Endodermal cell (in vitro differentiated cells): ENCODE measurements at regions not wholly inside any gene's neighbourhood (a gene's known extent, or its start where the extent isn't known, plus 50 kb on each side); places are given as distances from the start of the nearest gene placed in this dataset.
"Not testable (repeated sequence)": the region's sequence is repeated elsewhere in the genome, so short reads cannot be mapped to it uniquely, and the experiment has no call there.

ENCODE experiments used
- DNase-seq: peaks from one replicate; pipeline ENCODE4 v3.0.0-alpha.2; 2017
- H3K27ac ChIP-seq: 2 replicates; pipeline ENCODE4 v1.5.1; 2013; ENCODE audit warnings: mild to moderate bottlenecking, low read depth, low read length, moderate library complexity
- H3K27me3 ChIP-seq: 2 replicates; pipeline ENCODE4 v1.6.1; 2013; ENCODE audit warnings: mild to moderate bottlenecking, low read length, moderate library complexity; ENCODE audit not compliant: insufficient read depth, control insufficient read depth, poor library complexity, severe bottlenecking
- H3K36me3 ChIP-seq: 2 replicates; pipeline ENCODE4 v1.7.0; 2013; ENCODE audit warnings: mild to moderate bottlenecking, low read length, moderate library complexity; ENCODE audit not compliant: control insufficient read depth, insufficient read depth
- H3K4me1 ChIP-seq: one replicate; pipeline ENCODE4 v1.7.0; 2013; ENCODE audit warnings: low read length; ENCODE audit not compliant: control insufficient read depth, insufficient read depth
- H3K4me3 ChIP-seq: 2 replicates; pipeline ENCODE4 v1.5.1; 2013; ENCODE audit warnings: mild to moderate bottlenecking, low read length, moderate library complexity
- H3K9ac ChIP-seq: 2 replicates; pipeline ENCODE4 v1.6.1; 2013; ENCODE audit warnings: mild to moderate bottlenecking, low read length, moderate library complexity; ENCODE audit not compliant: poor library complexity, severe bottlenecking; ENCODE audit errors: extremely low read depth
- H3K9me3 ChIP-seq: 2 replicates; pipeline ENCODE4 v1.6.1; 2013; ENCODE audit warnings: mild to moderate bottlenecking, low read length, moderate library complexity; ENCODE audit not compliant: control insufficient read depth
- H3K27ac Mint-ChIP-seq: 2 replicates; pipeline ENCODE4 v1.8.0; 2020; ENCODE audit warnings: mixed read lengths
- H3K27me3 Mint-ChIP-seq: 2 replicates; pipeline ENCODE4 v1.8.0; 2021; ENCODE audit warnings: mild to moderate bottlenecking, mixed read lengths; ENCODE audit not compliant: insufficient read depth
- H3K36me3 Mint-ChIP-seq: 2 replicates; pipeline ENCODE4 v1.8.0; 2020; ENCODE audit warnings: low read depth, mixed read lengths
- H3K4me1 Mint-ChIP-seq: 2 replicates; pipeline ENCODE4 v1.8.0; 2020; ENCODE audit warnings: mixed read lengths
- H3K4me3 Mint-ChIP-seq: 2 replicates; pipeline ENCODE4 v1.8.0; 2020; ENCODE audit warnings: mild to moderate bottlenecking, moderate library complexity, mixed read lengths
- H3K9me3 Mint-ChIP-seq: 2 replicates; pipeline ENCODE4 v1.8.0; 2020; ENCODE audit warnings: mild to moderate bottlenecking, mixed read lengths
- WGBS, 2 experiments: methylation state at CpG; one replicate each; pipeline versions ENCODE4 v1.1.5 to v1.1.7; 2013; ENCODE audit warnings: missing lambda C conversion rate in 2 of 2, mixed read lengths in 1 of 2; ENCODE audit not compliant: insufficient coverage in 1 of 2, insufficient read length in 1 of 2; 5-methylcytosine and 5-hydroxymethylcytosine counted together
- TF ChIP-seq, protein P1 (sequence below): fragments of 200-600 bp; sonication (generic); conservative IDR thresholded peaks from 2 replicates; pipeline ENCODE4 v1.5.0; 2021; ENCODE audit warnings: antibody characterized with exemption, mild to moderate bottlenecking

GRCh38 chr2:114018464-114018863 is 128.6 kb downstream of the ACTR3 start:
- H3K9me3 Mint-ChIP-seq: peaks cover 24% of the 10 kb centered on the region
- not testable (repeated sequence) for H3K4me3 ChIP-seq, H3K9ac ChIP-seq, DNase-seq, H3K4me1 ChIP-seq, H3K9me3 ChIP-seq, H3K27ac Mint-ChIP-seq, H3K4me3 Mint-ChIP-seq, H3K27ac ChIP-seq, H3K36me3 ChIP-seq, H3K4me1 Mint-ChIP-seq, H3K27me3 Mint-ChIP-seq, H3K27me3 ChIP-seq, H3K36me3 Mint-ChIP-seq
- 96 to 100% methylated on average over 1 to 7 of the region's 7 CpGs for WGBS, 2 experiments

GRCh38 chr2:114020668-114021067 is 130.8 kb downstream of the ACTR3 start:
- no peak for DNase-seq
- 50% methylated on average over 2 of the region's 2 CpGs; no CpG with 5 or more reads in 1 of the 2 experiments for whole genome bisulfite sequencing, 2 experiments
- peaks cover 2% of the 10 kb centered on the region for H3K27me3 Mint-ChIP-seq
- TF ChIP-seq, protein P1, sequence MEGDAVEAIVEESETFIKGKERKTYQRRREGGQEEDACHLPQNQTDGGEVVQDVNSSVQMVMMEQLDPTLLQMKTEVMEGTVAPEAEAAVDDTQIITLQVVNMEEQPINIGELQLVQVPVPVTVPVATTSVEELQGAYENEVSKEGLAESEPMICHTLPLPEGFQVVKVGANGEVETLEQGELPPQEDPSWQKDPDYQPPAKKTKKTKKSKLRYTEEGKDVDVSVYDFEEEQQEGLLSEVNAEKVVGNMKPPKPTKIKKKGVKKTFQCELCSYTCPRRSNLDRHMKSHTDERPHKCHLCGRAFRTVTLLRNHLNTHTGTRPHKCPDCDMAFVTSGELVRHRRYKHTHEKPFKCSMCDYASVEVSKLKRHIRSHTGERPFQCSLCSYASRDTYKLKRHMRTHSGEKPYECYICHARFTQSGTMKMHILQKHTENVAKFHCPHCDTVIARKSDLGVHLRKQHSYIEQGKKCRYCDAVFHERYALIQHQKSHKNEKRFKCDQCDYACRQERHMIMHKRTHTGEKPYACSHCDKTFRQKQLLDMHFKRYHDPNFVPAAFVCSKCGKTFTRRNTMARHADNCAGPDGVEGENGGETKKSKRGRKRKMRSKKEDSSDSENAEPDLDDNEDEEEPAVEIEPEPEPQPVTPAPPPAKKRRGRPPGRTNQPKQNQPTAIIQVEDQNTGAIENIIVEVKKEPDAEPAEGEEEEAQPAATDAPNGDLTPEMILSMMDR: no peak
- H3K9me3 Mint-ChIP-seq: peaks cover 24% of the 10 kb centered on the region
- Histone ChIP-seq H3K27ac (no peak overlapping the region), H3K36me3 (no peaks in the 10 kb centered on the region), H3K9me3 (peaks cover 9% of the 10 kb centered on the region), H3K27me3 (peaks cover 25% of the 10 kb centered on the region), H3K4me1 (no peaks in the 10 kb centered on the region), H3K9ac (no peak overlapping the region), H3K4me3 (no peak overlapping the region)
- no peak overlapping the region for H3K4me3 Mint-ChIP-seq
- H3K27ac Mint-ChIP-seq: no peak overlapping the region
- no peaks in the 10 kb centered on the region for H3K36me3 Mint-ChIP-seq
- no peaks in the 10 kb centered on the region for H3K4me1 Mint-ChIP-seq

DNA sequence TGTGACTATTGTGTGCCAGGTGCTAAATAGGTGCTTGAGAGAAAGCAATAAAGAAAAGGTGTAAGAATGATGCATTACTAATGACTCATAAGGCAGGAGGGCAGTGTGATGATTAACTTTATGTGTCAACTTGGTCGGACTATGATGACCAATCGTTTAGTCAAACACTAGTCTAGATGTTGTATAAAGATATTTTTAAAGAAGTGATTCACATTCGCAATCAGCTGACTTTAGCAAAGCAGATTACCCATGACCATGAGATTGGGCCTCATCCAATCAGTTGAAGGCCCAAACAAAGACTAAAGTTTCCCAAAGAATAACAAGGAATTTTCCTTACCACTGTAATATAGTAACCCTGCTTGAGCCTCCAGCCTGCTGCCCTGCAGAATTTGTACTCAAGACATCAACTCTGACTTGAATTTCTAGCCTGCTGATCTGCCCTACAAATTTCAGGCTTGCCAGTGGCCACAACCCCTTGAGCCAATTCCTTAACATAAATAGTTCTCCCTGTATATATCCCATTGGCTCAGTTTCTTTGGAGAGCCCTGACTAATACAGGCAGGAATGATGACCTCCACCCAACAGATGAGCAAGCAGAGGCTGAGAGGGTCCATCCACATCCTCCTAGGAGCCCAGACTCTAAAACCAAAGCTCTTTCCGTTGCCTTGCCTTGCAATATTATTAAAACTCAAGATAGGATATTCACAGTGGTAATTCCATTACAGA is 132.6 kb downstream of the ACTR3 start:
- WGBS, 2 experiments: 82 to 94% methylated on average over 2 to 4 of the region's 4 CpGs
- Histone ChIP-seq H3K27me3 (peaks cover 43% of the 10 kb centered on the region), H3K4me3 (no peak overlapping the region), H3K36me3 (no peaks in the 10 kb centered on the region), H3K4me1 (no peaks in the 10 kb centered on the region), H3K27ac (no peak overlapping the region), H3K9me3 (peaks cover 9% of the 10 kb centered on the region), H3K9ac (no peak overlapping the region)
- TF ChIP-seq, protein P1: no peak
- peaks cover 10% of the 10 kb centered on the region for H3K27me3 Mint-ChIP-seq
- H3K4me1 Mint-ChIP-seq: no peaks in the 10 kb centered on the region
- H3K27ac Mint-ChIP-seq: no peak overlapping the region
- peaks cover 21% of the 10 kb centered on the region for H3K9me3 Mint-ChIP-seq
- no peak for DNase-seq
- no peak overlapping the region for H3K4me3 Mint-ChIP-seq
- no peaks in the 10 kb centered on the region for H3K36me3 Mint-ChIP-seq
